ENCODE measurements at regions not wholly inside any gene's neighbourhood (a gene's known extent, or its start where the extent isn't known, plus 50 kb on each side); places are given as distances from the start of the nearest gene placed in this dataset.
"Not testable (repeated sequence)": the region's sequence is repeated elsewhere in the genome, so short reads cannot be mapped to it uniquely, and the experiment has no call there.

- no peak for DNase-seq (ENCODE audit: low read depth)
Measured at GRCh38 chr18:4544142-4544541, 89.0 kb upstream of the DLGAP1 start.

DNA sequence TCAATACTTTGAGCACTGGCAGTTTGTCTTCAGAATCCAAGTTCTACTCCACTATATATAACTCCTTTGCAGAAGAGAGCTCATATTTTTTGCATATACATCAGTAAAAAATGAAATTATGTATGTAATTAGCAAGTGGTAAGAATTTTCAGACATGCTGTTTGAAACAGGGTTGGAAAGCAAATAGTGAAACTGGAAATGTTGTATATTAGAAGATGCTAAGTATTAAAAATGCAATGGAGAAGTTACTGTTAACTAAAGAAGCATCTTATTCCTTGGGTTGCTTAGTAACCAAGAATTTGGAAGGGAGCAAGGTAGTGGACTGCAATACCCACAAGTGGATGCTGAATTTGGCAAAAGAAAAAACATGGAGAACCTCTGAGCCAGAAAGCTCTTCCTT, 88.6 kb upstream of the DLGAP1 start:
- DNase-seq (ENCODE audit: low read depth) = no peak

GRCh38 chr18:4541588-4541987, 86.5 kb upstream of the DLGAP1 start:
- no peak for DNase-seq (ENCODE audit: low read depth)

GRCh38 chr18:4536447-4536846, 81.3 kb upstream of the DLGAP1 start:
- DNase-seq (ENCODE audit: low read depth) = no peak

GRCh38 chr18:4528405-4528804, 73.3 kb upstream of the DLGAP1 start:
- DNase-seq (ENCODE audit: low read depth) = no peak

DNA sequence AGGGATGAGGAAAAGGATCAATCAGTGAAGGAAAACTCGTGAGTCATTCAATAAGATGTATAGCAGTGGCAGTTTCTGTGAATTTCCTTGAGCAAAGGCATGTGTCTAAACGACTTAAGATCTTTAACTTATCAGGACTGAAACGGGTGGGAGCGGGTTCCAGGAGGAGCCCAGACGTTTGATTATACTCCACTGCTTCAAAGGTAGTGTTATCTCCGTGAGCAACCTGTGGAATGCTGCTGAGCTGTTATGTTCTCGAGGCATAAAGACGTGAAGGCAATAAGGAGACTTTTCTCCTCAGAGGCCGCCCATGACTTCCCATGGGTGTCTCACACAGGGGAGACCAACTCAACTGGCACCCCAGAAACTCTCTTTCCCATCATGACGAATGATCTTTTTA, 72.7 kb upstream of the DLGAP1 start:
- DNase-seq (ENCODE audit: low read depth) = not testable (repeated sequence)

GRCh38 chr18:4524096-4524495, 69.0 kb upstream of the DLGAP1 start:
- no peak for DNase-seq (ENCODE audit: low read depth)

- no peak for DNase-seq (ENCODE audit: low read depth)
Measured at GRCh38 chr18:4511166-4511565, 56.1 kb upstream of the DLGAP1 start.

DNA sequence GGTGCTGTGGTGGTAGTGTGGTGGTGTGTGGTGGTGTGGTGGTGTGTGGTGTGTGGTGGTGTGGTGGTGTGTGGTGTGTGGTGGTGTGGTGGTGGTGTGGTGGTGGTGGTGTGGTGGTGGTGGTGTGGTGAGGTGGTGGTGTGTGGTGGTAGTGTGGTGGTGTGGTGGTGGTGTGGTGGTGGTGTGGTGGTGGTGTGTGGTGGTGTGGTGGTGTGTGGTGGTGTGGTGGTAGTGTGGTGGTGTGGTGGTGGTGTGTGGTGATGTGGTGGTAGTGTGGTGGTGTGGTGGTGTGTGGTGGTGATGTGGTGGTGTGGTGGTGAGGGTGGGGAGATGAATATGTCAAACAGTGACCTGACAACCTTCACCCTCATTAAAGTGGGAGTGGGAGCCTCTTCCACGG, 55.6 kb upstream of the DLGAP1 start:
- DNase-seq (ENCODE audit: low read depth) = no peak

DNA sequence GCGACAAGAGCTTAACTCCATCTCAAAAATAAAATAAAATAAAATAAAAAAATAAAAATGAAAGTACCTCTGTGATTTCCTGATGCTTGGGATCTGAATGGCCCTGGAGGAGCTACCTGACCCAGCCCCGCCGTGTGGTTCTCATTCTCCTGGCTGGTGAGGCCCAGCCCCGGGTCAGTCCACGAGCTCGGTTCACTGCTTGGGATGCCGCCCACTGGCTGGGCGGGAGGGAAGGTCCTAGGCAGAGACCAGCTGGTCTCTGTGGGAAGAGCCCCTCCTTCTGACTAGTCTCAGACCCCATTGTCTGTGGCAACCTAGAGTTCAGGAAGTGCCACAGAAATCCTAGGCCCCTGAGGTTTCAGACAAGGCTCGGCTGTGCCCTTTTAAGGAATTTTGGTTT, 55.1 kb upstream of the DLGAP1 start:
- DNase-seq (ENCODE audit: low read depth) = no peak

Measured in M059J (cell line).